GM10248 (cell line): ENCODE measurements at regions not wholly inside any gene's neighbourhood (a gene's known extent, or its start where the extent isn't known, plus 50 kb on each side); places are given as distances from the start of the nearest gene placed in this dataset.
"Not testable (repeated sequence)": the region's sequence is repeated elsewhere in the genome, so short reads cannot be mapped to it uniquely, and the experiment has no call there.

Source experiments
- CTCF ChIA-PET: fragments of 300-600 bp; sonication (Branson Sonifier 250); formaldehyde crosslinking; extraction: SDS; loops from one replicate; lab custom pipeline; 2021; ENCODE audit warnings: antibody characterized with exemption; lab: Yijun Ruan, JAX
- POLR2A ChIA-PET: fragments of 350-650 bp; sonication (Branson Sonifier 250); formaldehyde crosslinking; extraction: SDS; loops from one replicate; lab custom pipeline; 2020; ENCODE audit warnings: antibody characterized with exemption; lab: Yijun Ruan, JAX
- DNase-seq: peaks from one replicate; pipeline ENCODE4 v3.0.0; 2012; ENCODE audit errors: extremely low spot score
- CTCF ChIP-seq: IDR thresholded peaks from 2 replicates; pipeline ENCODE4 v1.5.1; 2012; ENCODE audit warnings: mild to moderate bottlenecking, low read depth; ENCODE audit errors: extremely low read depth, missing control alignments, control extremely low read depth

DNA sequence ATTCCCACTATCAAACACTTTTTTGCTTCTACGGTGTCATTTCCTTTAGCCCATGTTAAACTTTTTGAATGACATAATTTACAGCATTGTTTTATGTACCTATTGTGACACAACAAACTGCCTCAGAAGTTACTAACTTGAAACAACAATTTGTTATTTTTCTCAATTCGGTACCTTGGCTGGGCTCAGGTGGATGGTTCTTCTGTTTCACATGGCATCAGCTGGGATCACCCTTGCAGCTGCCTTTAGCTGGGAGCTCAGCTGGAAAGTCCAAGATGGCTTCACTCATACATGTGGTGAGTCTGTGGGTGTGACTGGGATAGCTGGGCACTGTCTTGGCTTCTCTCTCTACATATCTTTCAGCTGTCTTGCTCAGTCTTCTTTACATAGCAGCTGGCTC is 156.0 kb downstream of the GXYLT1 start:
- CTCF ChIA-PET: interaction anchor here (1.4 to 1.8 kb wide), 2 partner anchors 11 to 13 kb away, joined by 3 to 4 read pairs; no protein-coding TSS in a partner anchor
- no peak for TF ChIP-seq CTCF
- POLR2A ChIA-PET: no interaction called here
- DNase-seq: no peak

- POLR2A ChIA-PET, DNase-seq: not testable (repeated sequence)
- CTCF ChIA-PET: interaction anchor here (1.2 to 1.5 kb wide), 2 partner anchors 14 to 36 kb away, joined by 3 read pairs; no protein-coding TSS in a partner anchor
Observed at GRCh38 chr12:41986513-41986912, 158.2 kb downstream of the GXYLT1 start.

DNA sequence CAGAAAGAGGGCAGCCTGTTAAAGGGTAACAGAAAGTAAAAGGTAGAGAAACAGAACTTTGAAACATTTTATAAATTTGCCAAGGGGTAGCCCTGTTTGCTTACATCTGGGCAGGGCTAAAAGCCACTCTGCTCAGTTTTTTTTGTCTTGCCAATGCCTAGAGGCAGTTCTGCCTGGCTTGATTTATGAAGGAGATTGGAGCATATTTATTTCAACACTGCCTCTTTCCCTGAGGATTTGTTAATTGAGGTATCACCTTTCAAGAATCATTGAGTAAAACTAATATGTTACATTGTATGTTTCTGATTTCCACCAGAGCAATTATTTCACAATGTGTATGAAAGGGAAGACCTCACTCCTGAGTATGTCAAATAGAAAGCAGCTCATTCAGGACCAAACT is 160.8 kb downstream of the GXYLT1 start:
- POLR2A ChIA-PET: no interaction called here
- DNase-seq: no peak
- TF ChIP-seq CTCF: no peak
- CTCF ChIA-PET: no interaction called here

DNA sequence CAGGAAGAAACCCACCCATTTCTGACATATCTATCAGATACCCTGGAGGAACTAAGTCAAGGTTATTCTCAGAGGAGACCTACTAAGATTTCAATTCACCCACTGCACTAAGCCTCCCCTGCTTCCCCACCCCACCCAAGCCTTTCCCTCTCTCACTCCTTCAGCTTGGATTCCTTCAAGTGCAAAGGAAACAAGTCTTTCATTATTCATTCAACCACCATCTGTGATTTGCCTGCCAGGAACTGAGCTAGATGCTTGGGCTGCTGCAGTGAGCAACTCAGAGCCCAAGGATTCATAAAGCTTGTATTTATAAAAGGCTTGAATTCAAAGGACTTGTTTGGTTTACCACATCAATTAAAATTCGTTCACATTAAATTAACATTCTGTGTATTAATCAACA is 161.3 kb downstream of the GXYLT1 start:
- TF ChIP-seq CTCF: no peak
- POLR2A ChIA-PET: no interaction called here
- CTCF ChIA-PET: no interaction called here
- no peak for DNase-seq

DNA sequence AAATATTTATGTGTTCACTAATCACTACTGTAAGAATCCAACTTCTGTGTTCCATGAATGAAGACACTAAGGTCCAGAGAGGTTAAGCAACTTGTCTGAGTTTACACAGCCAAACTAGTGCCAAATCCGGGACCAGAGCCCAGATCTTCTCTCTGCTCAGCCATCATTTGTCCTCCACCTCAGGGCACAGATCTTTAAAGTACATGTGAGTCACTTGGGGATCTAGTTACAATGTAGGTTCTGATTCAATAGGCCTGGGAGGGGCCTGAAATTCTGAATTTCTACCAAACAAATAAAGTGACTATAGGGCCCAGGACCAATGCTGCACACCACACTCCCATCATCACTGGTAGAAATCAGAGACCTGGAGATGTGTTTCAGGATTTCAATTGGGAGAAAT is 162.9 kb downstream of the GXYLT1 start:
- ChIA-PET CTCF (interaction anchor here (0.6 to 1.9 kb wide), 3 partner anchors 42 to 649 kb away, joined by 3 to 5 read pairs (median 3); no protein-coding TSS in a partner anchor), POLR2A (no interaction called here)
- DNase-seq: no peak
- no peak for TF ChIP-seq CTCF

DNA sequence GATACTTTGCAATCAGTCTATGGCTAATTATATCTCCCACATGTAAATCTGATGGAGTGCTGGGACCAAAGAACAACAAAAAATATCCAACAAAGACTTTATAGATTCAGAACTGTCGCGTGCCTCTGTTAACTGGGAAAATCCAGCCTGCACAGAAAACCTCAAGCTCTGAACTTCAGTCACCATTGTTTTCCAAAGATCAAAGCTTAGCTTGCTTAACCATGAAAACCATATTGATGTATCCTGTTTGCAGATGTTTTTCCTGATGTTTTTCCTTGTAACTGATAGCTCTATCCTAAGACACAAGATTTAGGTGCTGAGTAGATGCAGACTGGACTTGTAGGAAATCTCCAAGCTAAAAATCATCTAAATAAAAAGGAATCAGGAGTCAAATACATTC is 163.7 kb downstream of the GXYLT1 start:
- ChIA-PET CTCF (interaction anchor here (0.9 to 1.9 kb wide), 2 partner anchors 43 to 185 kb away, joined by 3 to 5 read pairs; no protein-coding TSS in a partner anchor), POLR2A (no interaction called here)
- DNase-seq: no peak
- TF ChIP-seq CTCF: no peak

DNA sequence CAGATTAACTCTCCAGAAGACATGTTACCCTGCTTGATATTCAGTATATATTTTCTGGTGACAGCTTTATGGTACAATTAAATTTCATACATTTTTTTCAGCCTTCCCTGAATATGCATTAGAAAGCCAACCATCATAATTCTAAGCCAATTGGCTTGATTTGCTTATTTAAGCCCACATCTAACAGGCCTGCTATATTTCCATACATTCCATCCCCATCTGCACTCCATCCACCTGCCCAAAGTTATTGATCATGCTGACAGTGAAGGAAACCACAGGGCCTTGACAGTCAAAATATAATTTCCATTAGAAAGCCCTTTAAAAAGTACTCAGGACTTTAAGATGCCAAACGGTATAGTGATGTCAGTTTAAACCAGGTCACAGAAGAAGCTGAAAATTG is 164.3 kb downstream of the GXYLT1 start:
- no peak for DNase-seq
- ChIA-PET POLR2A (no interaction called here), CTCF (interaction anchor here (1.9 kb wide), 1 partner anchor 44 kb away, joined by 5 read pairs; no protein-coding TSS in a partner anchor)
- TF ChIP-seq CTCF: no peak
